Panc1 (cell line): ENCODE measurements at regions not wholly inside any gene's neighbourhood (a gene's known extent, or its start where the extent isn't known, plus 50 kb on each side); places are given as distances from the start of the nearest gene placed in this dataset.
"Not testable (repeated sequence)": the region's sequence is repeated elsewhere in the genome, so short reads cannot be mapped to it uniquely, and the experiment has no call there.

Source experiments
- ATAC-seq: fragments of 200-7000 bp; cut with Tn5 transposase; 2 replicates; pipeline ENCODE4 v1.9.1; 2020; ENCODE audit warnings: mild to moderate bottlenecking, moderate library complexity
- BruUV-seq: library from RNA; stranded (reverse); fragments of 400-500 nt; replicated peaks from 2 replicates; lab custom pipeline; 2021; lab: Mats Ljungman, UMichigan
- CTCF ChIA-PET: fragments of 300-600 bp; sonication (Branson Sonifier 250); formaldehyde crosslinking; loops from one replicate; lab custom pipeline; 2022; ENCODE audit warnings: antibody characterized with exemption; lab: Charles Lee
- POLR2A ChIA-PET: fragments of 300-600 bp; sonication (Branson Sonifier 250); formaldehyde crosslinking; loops from one replicate; lab custom pipeline; 2022; ENCODE audit warnings: antibody characterized with exemption; lab: Charles Lee
- DNase-seq: peaks from one replicate; pipeline ENCODE4 v3.0.0-alpha.2; 2010; ENCODE audit warnings: low read depth, low spot score
- H3K27ac ChIP-seq: 2 replicates; pipeline ENCODE4 v1.5.1; 2011; ENCODE audit warnings: mild to moderate bottlenecking, low read length, inconsistent platforms
- H3K27me3 ChIP-seq: fragments of 200-500 bp; sonication (Bioruptor generic); 2 replicates; pipeline ENCODE4 v1.6.0; 2014; ENCODE audit warnings: low read length, inconsistent platforms; ENCODE audit not compliant: control insufficient read depth, insufficient read depth
- H3K36me3 ChIP-seq: fragments of 200-500 bp; sonication (Bioruptor generic); 2 replicates; pipeline ENCODE4 v1.5.1; 2014; ENCODE audit warnings: inconsistent platforms, mild to moderate bottlenecking, low read length, moderate library complexity; ENCODE audit not compliant: control insufficient read depth, insufficient read depth
- H3K4me1 ChIP-seq: 2 replicates; pipeline ENCODE4 v1.5.1; 2011; ENCODE audit warnings: inconsistent platforms, mild to moderate bottlenecking, low read length, moderate library complexity; ENCODE audit not compliant: control insufficient read depth, insufficient read depth
- H3K4me3 ChIP-seq, 2 experiments: 2 replicates each; pipeline ENCODE4 v1.5.1; 2011 to 2012; ENCODE audit warnings: low read depth in 2 of 2, low read length in 2 of 2, mild to moderate bottlenecking in 2 of 2, inconsistent platforms in 1 of 2, moderate library complexity in 1 of 2
- H3K9me3 ChIP-seq: fragments of 200-500 bp; sonication (Bioruptor generic); 2 replicates; pipeline ENCODE4 v1.5.1; 2014; ENCODE audit warnings: low read depth, mild to moderate bottlenecking, inconsistent platforms, low read length, moderate library complexity; ENCODE audit not compliant: control insufficient read depth, insufficient read depth
- CTCF ChIP-seq: fragments of 450-650 bp; IDR thresholded peaks from 2 replicates; pipeline ENCODE4 v1.5.1; 2017; ENCODE audit warnings: mild to moderate bottlenecking
- POLR2AphosphoS5 ChIP-seq: IDR thresholded peaks from 2 replicates; pipeline ENCODE4 v1.6.1; 2012; ENCODE audit warnings: mild to moderate bottlenecking, low read depth, low read length, moderate library complexity
- REST ChIP-seq, 2 experiments: IDR thresholded peaks; 2 replicates each; pipeline ENCODE4 v1.6.1; 2011 to 2012; ENCODE audit warnings: low read depth in 2 of 2, control low read depth in 1 of 2, low read length in 1 of 2, mild to moderate bottlenecking in 1 of 2, moderate library complexity in 1 of 2; ENCODE audit not compliant: insufficient read depth in 1 of 2
- SIN3A ChIP-seq: IDR thresholded peaks from 2 replicates; pipeline ENCODE4 v1.6.1; 2012; ENCODE audit warnings: low read depth, mild to moderate bottlenecking, low read length, moderate library complexity, borderline replicate concordance; ENCODE audit not compliant: insufficient read depth
- TCF7L2 ChIP-seq: IDR thresholded peaks from 2 replicates; pipeline ENCODE4 v1.6.1; 2011; ENCODE audit warnings: mild to moderate bottlenecking, low read depth, low read length, inconsistent platforms
- in situ Hi-C: cut with HindIII; loops from 2 replicates; pipeline ENCODE4 v1.10.0; 2016; ENCODE audit warnings: low sequenced_read_pairs, low pct_unique_long_range_greater_than_20kb
- intact Hi-C: fragments of 100-400 bp; cut with micrococcal nuclease; formaldehyde crosslinking; loops from one replicate; pipeline ENCODE4 v1.10.0; 2022; ENCODE audit not compliant: unreplicated experiment

GRCh38 chr3:74200952-74201351 lies 413.5 kb downstream of the CNTN3 start:
- no peaks in the 10 kb centered on the region for H3K36me3 ChIP-seq
- intact Hi-C loops, result no loop called here
- ATAC-seq (no peak), DNase-seq (no peak)
- no TSS peak for BruUV-seq
- H3K4me3 ChIP-seq, result no peak overlapping the region
- H3K9me3 ChIP-seq, result no peaks in the 10 kb centered on the region
- no peak overlapping the region for H3K27ac ChIP-seq
- in situ Hi-C loops, result no loop called here
- no peaks in the 10 kb centered on the region for H3K4me1 ChIP-seq
- POLR2A ChIA-PET, result no interaction called here
- no peak for TF ChIP-seq CTCF
- TF ChIP-seq REST (IDR thresholded peaks at IDR 0.05; ENCODE audit: insufficient read depth in 1 of 2, low read depth in 2 of 2, low read length in 1 of 2), result no peak
- TF ChIP-seq SIN3A, result no peak
- no peak for TF ChIP-seq TCF7L2
- TF ChIP-seq POLR2AphosphoS5, result no peak
- no peaks in the 10 kb centered on the region for H3K27me3 ChIP-seq
- CTCF ChIA-PET, result no interaction called here

GRCh38 chr3:74178664-74179063 lies 435.8 kb downstream of the CNTN3 start:
- intact Hi-C loops, H3K36me3 ChIP-seq, DNase-seq, ATAC-seq, H3K4me1 ChIP-seq, H3K4me3 ChIP-seq, in situ Hi-C loops, POLR2A ChIA-PET, BruUV-seq, H3K27ac ChIP-seq, H3K27me3 ChIP-seq, H3K9me3 ChIP-seq, CTCF ChIA-PET: not testable (repeated sequence)

GRCh38 chr3:74173090-74173489 lies 441.4 kb downstream of the CNTN3 start:
- Histone ChIP-seq H3K27me3 (no peaks in the 10 kb centered on the region), H3K9me3 (no peaks in the 10 kb centered on the region), H3K27ac (no peak overlapping the region), H3K4me1 (no peaks in the 10 kb centered on the region), H3K36me3 (no peaks in the 10 kb centered on the region), H3K4me3 (no peak overlapping the region)
- intact Hi-C loops (no loop called here), in situ Hi-C loops (no loop called here)
- ATAC-seq (no peak), DNase-seq (no peak)
- no peak for TF ChIP-seq CTCF
- no peak for TF ChIP-seq SIN3A
- TF ChIP-seq TCF7L2, result no peak
- no peak for TF ChIP-seq POLR2AphosphoS5
- TF ChIP-seq REST (IDR thresholded peaks at IDR 0.05; ENCODE audit: insufficient read depth in 1 of 2, low read depth in 2 of 2, low read length in 1 of 2), result no peak
- BruUV-seq, result no TSS peak
- CTCF ChIA-PET, result no interaction called here
- POLR2A ChIA-PET, result no interaction called here
